Right lobe of liver (tissue), 6 donors: ENCODE measurements at regions not wholly inside any gene's neighbourhood (a gene's known extent, or its start where the extent isn't known, plus 50 kb on each side); places are given as distances from the start of the nearest gene placed in this dataset.

ENCODE experiments used
- ATAC-seq, 4 donors: fragments of 200-7000 bp; cut with Tn5 transposase; one replicate each; pipeline ENCODE4 v1.9.1; 2020; ENCODE audit warnings: mild to moderate bottlenecking in 4 of 4, moderate library complexity in 4 of 4
- DNase-seq, 3 donors: peaks; one replicate each; pipeline ENCODE4 v3.0.0-alpha.2; 2020
- H3K27ac ChIP-seq, 3 donors: fragments of 200-600 bp; one replicate each; pipeline ENCODE4 v1.8.0; 2022
- H3K27me3 ChIP-seq, 2 donors: fragments of 200-600 bp; one replicate each; pipeline ENCODE4 v1.8.0; 2022
- H3K36me3 ChIP-seq, 4 donors: fragments of 200-600 bp; sonication (generic) in 1 of 4; one replicate each; pipeline versions ENCODE4 v1.5.1 to v1.8.0; 2017 to 2022; ENCODE audit warnings: control low read depth in 1 of 4
- H3K4me1 ChIP-seq, 4 donors: fragments of 200-600 bp; sonication (generic) in 1 of 4; one replicate each; pipeline versions ENCODE4 v1.5.1 to v1.8.0; 2017 to 2022; ENCODE audit warnings: control low read depth in 1 of 4
- H3K4me3 ChIP-seq, 3 donors: fragments of 200-600 bp; one replicate each; pipeline ENCODE4 v1.8.0; 2022
- H3K9me3 ChIP-seq, 4 donors: fragments of 200-600 bp; sonication (generic) in 1 of 4; one replicate each; pipeline versions ENCODE4 v1.5.1 to v1.8.0; 2017 to 2022; ENCODE audit warnings: control low read depth in 1 of 4
- POLR2A ChIP-seq: fragments of 450-650 bp; IDR thresholded peaks from one replicate; pipeline ENCODE4 v1.6.1; 2017; ENCODE audit warnings: antibody characterized with exemption, mild to moderate bottlenecking
- WGBS: methylation state at CpG from one replicate; pipeline ENCODE4 v1.1.6; 2018; ENCODE audit warnings: low coverage, low lambda C conversion rate; ENCODE audit not compliant: insufficient coverage; ENCODE audit errors: missing lambda C conversion rate; 5-methylcytosine and 5-hydroxymethylcytosine counted together
- intact Hi-C, 2 donors: fragments of 100-400 bp; cut with DNase I; formaldehyde crosslinking; loops; one replicate each; pipeline versions ENCODE4 v1.11.2 to v1.14.1; 2022
- TF ChIP-seq, protein P1 (sequence below), 4 donors: fragments of 200-600 bp in 3 of 4; fragments of 450-650 bp in 1 of 4; IDR thresholded peaks; one replicate each; pipeline versions ENCODE4 v1.5.1 to v1.8.0; 2016 to 2022; ENCODE audit warnings: antibody characterized with exemption in 4 of 4, mild to moderate bottlenecking in 2 of 4
- donor health status: DM: no; HTN: yes; CAD: no.
- donor health status: DM: no; HTN: no; CAD: no.
- donor health status: DM: no; HTN: no; CAD: no.
- donor health status: DM: no; HTN: yes; CAD: no.
- donor health status: DM: no; HTN: yes; CAD: no.

DNA sequence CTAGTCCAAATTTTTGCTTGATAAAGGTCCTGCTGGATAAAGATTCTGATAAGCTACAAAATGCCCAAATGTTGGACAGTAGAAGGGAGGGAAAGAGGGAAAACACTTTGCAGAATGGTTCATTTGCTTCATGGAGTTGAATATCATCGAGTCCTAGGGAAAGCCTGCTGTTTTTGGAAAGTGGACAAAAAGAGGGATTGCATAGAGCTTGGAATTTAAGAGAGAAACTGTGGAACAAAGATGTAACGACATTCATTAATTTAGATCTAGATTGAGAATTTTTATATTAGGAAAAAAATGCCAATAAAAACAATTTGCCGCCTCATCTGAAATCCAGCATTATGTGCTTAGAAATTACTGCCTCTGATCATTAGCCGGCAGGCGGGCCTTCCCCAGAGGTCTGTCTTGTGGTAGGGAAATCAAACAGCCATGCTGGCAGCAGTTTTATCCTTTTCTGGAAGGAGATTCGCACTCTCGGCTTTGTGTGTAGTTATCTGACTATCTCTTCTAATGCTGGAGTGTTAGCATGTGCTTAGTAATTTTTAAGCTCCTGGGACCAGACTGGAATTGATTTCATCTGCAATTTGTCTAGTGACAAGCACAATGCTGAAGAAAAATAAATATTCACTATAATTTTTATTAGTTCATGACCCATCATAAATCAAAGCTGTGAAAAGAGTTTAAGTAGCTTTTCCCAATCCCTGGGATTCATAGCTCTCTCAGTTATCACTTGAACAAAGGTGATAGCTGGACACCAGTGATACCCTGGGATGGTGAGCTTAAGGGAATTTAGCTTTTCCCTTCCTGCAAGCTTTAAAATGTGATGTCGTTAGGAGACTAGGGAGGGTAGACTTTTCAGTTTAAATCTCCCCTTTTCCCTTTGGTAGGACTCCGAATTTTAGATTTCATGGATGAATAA lies 329.5 kb downstream of the PRL start:
- intact Hi-C loops: no loop called here
- Histone ChIP-seq H3K4me1 (no peaks in the 10 kb centered on the region), H3K27ac (no peak overlapping the region), H3K4me3 (no peak overlapping the region), H3K36me3 (no peaks in the 10 kb centered on the region), H3K9me3 (no peaks in the 10 kb centered on the region), H3K27me3 (no peaks in the 10 kb centered on the region)
- WGBS: 74% methylated on average over 9 of the region's 9 CpGs
- TF ChIP-seq, protein P1, sequence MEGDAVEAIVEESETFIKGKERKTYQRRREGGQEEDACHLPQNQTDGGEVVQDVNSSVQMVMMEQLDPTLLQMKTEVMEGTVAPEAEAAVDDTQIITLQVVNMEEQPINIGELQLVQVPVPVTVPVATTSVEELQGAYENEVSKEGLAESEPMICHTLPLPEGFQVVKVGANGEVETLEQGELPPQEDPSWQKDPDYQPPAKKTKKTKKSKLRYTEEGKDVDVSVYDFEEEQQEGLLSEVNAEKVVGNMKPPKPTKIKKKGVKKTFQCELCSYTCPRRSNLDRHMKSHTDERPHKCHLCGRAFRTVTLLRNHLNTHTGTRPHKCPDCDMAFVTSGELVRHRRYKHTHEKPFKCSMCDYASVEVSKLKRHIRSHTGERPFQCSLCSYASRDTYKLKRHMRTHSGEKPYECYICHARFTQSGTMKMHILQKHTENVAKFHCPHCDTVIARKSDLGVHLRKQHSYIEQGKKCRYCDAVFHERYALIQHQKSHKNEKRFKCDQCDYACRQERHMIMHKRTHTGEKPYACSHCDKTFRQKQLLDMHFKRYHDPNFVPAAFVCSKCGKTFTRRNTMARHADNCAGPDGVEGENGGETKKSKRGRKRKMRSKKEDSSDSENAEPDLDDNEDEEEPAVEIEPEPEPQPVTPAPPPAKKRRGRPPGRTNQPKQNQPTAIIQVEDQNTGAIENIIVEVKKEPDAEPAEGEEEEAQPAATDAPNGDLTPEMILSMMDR (IDR thresholded peaks at IDR 0.05): no peak
- no peak for TF ChIP-seq POLR2A
- DNase-seq (no peak), ATAC-seq (no peak)

DNA sequence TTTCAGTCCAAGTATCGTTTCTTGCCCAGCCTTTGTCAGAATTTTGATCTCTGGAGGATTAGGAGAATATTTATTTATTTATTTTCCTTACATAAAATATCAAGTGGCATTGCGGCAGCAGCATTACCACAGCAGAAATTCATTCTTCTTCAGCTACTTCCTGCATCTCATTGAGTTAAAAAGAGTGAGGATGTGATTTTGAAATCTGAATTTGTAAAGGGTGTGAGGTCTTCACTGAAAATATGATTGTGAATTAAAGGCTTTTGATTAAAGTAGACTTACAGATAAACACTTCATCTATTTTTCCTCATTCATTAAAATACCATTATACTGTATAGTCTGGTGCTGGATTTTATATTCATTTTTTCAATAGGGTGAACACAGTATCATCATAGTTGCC lies 328.4 kb downstream of the PRL start:
- Histone ChIP-seq H3K9me3 (no peaks in the 10 kb centered on the region), H3K4me1 (no peaks in the 10 kb centered on the region), H3K27ac (no peak overlapping the region), H3K36me3 (no peaks in the 10 kb centered on the region), H3K4me3 (no peak overlapping the region), H3K27me3 (no peaks in the 10 kb centered on the region)
- ATAC-seq: no peak
- WGBS: 70% methylated on average over 2 of the region's 2 CpGs
- DNase-seq: no peak
- TF ChIP-seq POLR2A: no peak
- TF ChIP-seq, protein P1 (IDR thresholded peaks at IDR 0.05): no peak
- intact Hi-C loops: no loop called here

DNA sequence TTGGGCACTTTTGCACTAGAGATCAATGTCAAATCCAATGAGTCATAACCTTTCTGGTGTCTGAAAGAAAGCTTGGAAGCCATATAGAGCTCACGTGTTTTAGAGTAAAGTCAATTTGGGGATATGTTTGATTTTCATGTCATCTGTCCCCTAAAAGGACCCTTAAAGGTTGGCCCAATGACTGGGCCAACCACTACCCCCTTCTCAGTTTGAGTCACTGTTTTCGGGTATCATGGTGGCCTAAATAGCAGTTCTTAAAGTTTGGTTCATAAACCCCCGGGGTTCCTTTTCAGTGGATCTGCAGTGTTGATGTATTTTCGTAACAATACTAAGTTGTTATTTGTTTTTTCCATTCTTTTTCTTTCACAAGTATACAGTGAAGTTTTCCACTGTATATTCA lies 327.6 kb downstream of the PRL start:
- WGBS: 66% methylated on average over 4 of the region's 4 CpGs
- no peaks in the 10 kb centered on the region for H3K27me3 ChIP-seq
- no peak for TF ChIP-seq POLR2A
- TF ChIP-seq, protein P1 (IDR thresholded peaks at IDR 0.05): no peak
- no peak for ATAC-seq
- no peak overlapping the region for H3K27ac ChIP-seq
- no peak for DNase-seq
- intact Hi-C loops: no loop called here
- no peaks in the 10 kb centered on the region for H3K9me3 ChIP-seq
- H3K4me3 ChIP-seq: no peak overlapping the region
- no peaks in the 10 kb centered on the region for H3K4me1 ChIP-seq
- H3K36me3 ChIP-seq: no peaks in the 10 kb centered on the region

DNA sequence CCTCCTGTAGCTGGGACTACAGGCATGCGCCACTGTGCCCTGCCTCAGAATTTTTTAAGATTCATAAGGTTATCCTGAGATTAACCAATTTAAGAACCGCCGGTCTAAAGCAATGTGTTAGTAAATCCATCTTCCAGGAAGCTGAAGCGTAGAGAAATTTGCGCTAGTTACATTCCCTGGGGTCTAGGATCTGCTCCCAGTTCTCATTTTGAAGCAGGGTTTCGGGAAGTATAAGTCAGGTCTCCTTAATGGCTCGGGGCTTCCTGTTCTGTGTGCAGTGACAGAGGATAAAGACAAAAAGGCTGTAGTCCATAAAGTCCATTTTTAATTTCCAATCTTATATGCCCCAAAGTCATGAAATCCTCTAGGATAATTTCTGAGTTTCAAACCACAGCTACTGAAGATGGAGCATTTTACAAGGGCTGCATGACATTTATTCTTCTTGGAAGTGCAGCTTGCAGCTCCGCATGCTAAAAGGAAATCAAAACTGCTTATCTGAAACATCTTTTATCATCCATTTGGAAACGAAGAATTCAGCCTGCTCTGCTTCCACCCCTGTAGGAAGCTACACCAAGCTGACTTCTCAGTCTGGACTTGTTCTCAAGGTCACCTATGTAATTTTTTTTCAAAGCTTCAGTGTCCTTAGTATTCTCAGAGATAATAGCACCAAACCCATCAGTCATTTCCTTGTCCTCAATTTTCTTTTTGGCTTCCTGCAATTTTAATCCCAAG lies 326.1 kb downstream of the PRL start:
- Histone ChIP-seq H3K27me3 (no peaks in the 10 kb centered on the region), H3K4me1 (no peaks in the 10 kb centered on the region), H3K36me3 (no peaks in the 10 kb centered on the region), H3K9me3 (no peaks in the 10 kb centered on the region), H3K27ac (no peak overlapping the region), H3K4me3 (no peak overlapping the region)
- intact Hi-C loops: no loop called here
- DNase-seq (no peak), ATAC-seq (no peak)
- TF ChIP-seq, protein P1 (IDR thresholded peaks at IDR 0.05): no peak
- no peak for TF ChIP-seq POLR2A
- WGBS: 46% methylated on average over 9 of the region's 9 CpGs
